ENCODE measurements at regions not wholly inside any gene's neighbourhood (a gene's known extent, or its start where the extent isn't known, plus 50 kb on each side); places are given as distances from the start of the nearest gene placed in this dataset.

DNA sequence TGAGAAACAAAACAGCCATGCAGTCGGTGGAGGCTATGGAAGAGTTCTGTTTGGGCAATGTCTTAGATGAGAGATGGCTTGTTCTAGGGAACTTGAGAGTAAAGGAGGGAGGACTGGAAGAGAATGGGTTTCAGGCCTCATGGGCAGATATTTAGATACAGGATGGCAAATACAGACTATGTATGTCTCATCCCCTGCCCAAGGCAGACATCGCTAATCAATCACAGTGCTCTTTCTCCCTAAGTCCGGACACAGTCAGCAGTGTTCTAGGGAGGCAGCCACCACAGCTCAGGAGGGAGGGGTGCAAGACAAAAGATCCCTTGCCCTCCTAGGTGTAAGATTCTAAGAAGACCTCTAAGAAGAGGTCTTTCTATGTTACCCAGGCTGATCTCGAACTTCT lies 159.3 kb upstream of the TLE3 start:
- H3K4me1 Mint-ChIP-seq = peaks cover 53 to 55% of the 10 kb centered on the region in 2 donors
- no peaks in the 10 kb centered on the region for H3K36me3 ChIP-seq (ENCODE audit: control insufficient read depth, insufficient read depth, low read length)
- H3K27ac ChIP-seq (ENCODE audit: low read length) = no peak overlapping the region
- ATAC-seq (no peak), DNase-seq (no peak)
- peaks cover 39% of the 10 kb centered on the region for H3K4me1 ChIP-seq (ENCODE audit: control insufficient read depth, insufficient read depth, low read length)
- WGBS (ENCODE audit: insufficient coverage) = 94% methylated on average over 4 of the region's 4 CpGs
- H3K36me3 Mint-ChIP-seq = no peaks in the 10 kb centered on the region
- no peak overlapping the region for H3K27ac Mint-ChIP-seq
- no peak overlapping the region for H3K4me3 ChIP-seq (ENCODE audit: low read length)
- no peaks in the 10 kb centered on the region for H3K9me3 Mint-ChIP-seq
- H3K4me3 Mint-ChIP-seq = peak overlapping the region; percentile 25
- peaks cover 35 to 45% of the 10 kb centered on the region in 2 donors for H3K27me3 Mint-ChIP-seq (ENCODE audit: low read depth in 2 of 2)
- intact Hi-C loops (cut with micrococcal nuclease) = loop anchor here (5.0 kb wide), 1 partner anchor 230 kb away; no protein-coding TSS in a partner anchor
- TF ChIP-seq, protein P1, sequence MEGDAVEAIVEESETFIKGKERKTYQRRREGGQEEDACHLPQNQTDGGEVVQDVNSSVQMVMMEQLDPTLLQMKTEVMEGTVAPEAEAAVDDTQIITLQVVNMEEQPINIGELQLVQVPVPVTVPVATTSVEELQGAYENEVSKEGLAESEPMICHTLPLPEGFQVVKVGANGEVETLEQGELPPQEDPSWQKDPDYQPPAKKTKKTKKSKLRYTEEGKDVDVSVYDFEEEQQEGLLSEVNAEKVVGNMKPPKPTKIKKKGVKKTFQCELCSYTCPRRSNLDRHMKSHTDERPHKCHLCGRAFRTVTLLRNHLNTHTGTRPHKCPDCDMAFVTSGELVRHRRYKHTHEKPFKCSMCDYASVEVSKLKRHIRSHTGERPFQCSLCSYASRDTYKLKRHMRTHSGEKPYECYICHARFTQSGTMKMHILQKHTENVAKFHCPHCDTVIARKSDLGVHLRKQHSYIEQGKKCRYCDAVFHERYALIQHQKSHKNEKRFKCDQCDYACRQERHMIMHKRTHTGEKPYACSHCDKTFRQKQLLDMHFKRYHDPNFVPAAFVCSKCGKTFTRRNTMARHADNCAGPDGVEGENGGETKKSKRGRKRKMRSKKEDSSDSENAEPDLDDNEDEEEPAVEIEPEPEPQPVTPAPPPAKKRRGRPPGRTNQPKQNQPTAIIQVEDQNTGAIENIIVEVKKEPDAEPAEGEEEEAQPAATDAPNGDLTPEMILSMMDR (IDR thresholded peaks at IDR 0.05) = no peak
- H3K27me3 ChIP-seq (ENCODE audit: control insufficient read depth, insufficient read depth, low read length) = no peaks in the 10 kb centered on the region
- H3K9me3 ChIP-seq (ENCODE audit: control insufficient read depth, insufficient read depth, low read length) = no peaks in the 10 kb centered on the region

DNA sequence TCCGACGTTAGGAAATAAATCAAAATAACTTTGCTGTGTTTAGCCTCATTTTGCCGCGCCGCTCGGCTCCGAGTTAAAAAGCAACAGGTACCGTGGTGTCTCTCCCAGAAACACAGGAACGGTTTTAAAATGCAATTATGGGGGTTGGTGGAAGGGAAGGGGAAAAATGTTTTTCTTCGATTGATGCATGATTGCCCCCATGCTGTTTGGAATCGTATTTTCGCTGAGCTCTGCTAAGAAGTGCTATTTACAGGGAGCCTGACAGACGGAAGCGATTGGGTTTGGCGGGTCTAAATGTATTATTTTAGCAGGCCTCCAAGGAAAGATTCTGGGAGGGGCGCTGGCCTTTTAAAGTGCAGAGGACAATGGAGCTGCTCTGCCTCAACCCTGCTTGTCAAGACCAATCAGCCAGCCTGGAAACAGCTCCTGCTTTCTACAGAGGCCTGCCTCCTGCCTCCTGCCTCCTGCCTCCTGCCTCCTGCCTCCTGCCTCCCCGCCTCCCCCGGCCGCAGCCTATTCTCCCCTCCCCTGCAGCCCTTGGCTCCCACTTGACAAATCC lies 156.7 kb upstream of the TLE3 start:
- TF ChIP-seq, protein P1 (IDR thresholded peaks at IDR 0.05) = no peak
- Mint-ChIP-seq H3K27me3 (ENCODE audit: low read depth in 2 of 2) (peaks cover 39 to 57% of the 10 kb centered on the region in 2 donors), H3K4me1 (peaks cover 38 to 41% of the 10 kb centered on the region in 2 donors), H3K9me3 (no peaks in the 10 kb centered on the region), H3K36me3 (no peaks in the 10 kb centered on the region), H3K4me3 (no peak overlapping the region), H3K27ac (no peak overlapping the region)
- ATAC-seq (no peak), DNase-seq (no peak)
- no peak overlapping the region for H3K4me3 ChIP-seq (ENCODE audit: low read length)
- WGBS (ENCODE audit: insufficient coverage) = 96% methylated on average over 19 of the region's 19 CpGs
- no peaks in the 10 kb centered on the region for H3K27me3 ChIP-seq (ENCODE audit: control insufficient read depth, insufficient read depth, low read length)
- intact Hi-C loops (cut with micrococcal nuclease) = no loop called here
- H3K27ac ChIP-seq (ENCODE audit: low read length) = no peak overlapping the region
- H3K4me1 ChIP-seq (ENCODE audit: control insufficient read depth, insufficient read depth, low read length) = peaks cover 20% of the 10 kb centered on the region
- H3K9me3 ChIP-seq (ENCODE audit: control insufficient read depth, insufficient read depth, low read length) = no peaks in the 10 kb centered on the region
- no peaks in the 10 kb centered on the region for H3K36me3 ChIP-seq (ENCODE audit: control insufficient read depth, insufficient read depth, low read length)

DNA sequence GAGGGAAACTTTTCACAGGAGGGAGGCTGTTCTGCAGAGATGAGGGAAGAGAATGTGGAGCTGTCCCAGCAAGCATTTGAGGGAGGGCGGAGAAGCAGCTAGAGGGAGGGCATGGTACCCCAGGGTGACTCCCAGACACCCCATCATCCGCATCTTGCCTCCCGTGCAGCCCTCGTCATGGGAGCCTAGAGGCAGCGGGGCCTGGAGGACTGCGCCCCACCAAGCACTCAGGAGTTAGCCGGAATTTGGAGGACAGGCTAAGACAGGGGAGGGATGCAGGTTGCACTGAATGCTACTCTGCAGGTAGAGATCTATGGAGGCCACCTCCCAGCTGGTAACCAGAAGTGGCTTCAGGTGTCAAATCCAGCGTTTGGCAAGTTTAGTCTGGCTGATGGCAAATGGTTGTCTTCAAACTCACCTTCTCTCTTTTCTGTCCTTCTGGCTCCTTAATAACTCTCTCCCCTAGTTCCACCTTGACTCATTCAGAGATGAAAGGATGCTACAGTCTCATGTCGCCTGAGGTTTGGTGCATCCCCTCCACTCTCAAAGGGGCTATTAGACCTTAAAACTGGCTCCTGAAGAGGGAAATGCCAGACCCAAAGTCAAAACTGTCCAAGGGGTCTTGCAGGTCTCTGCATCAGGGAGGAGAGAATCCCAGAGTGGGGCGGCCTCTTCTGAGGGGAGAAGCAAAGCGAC lies 155.9 kb upstream of the TLE3 start:
- no peak overlapping the region for H3K27ac ChIP-seq (ENCODE audit: low read length)
- intact Hi-C loops (cut with micrococcal nuclease) = no loop called here
- peaks cover 39 to 57% of the 10 kb centered on the region in 2 donors for H3K27me3 Mint-ChIP-seq (ENCODE audit: low read depth in 2 of 2)
- H3K9me3 Mint-ChIP-seq = no peaks in the 10 kb centered on the region
- H3K4me3 ChIP-seq (ENCODE audit: low read length) = no peak overlapping the region
- TF ChIP-seq, protein P1 (IDR thresholded peaks at IDR 0.05) = no peak
- H3K4me3 Mint-ChIP-seq = no peak overlapping the region
- H3K27me3 ChIP-seq (ENCODE audit: control insufficient read depth, insufficient read depth, low read length) = no peaks in the 10 kb centered on the region
- H3K27ac Mint-ChIP-seq = no peak overlapping the region
- peaks cover 14% of the 10 kb centered on the region for H3K4me1 ChIP-seq (ENCODE audit: control insufficient read depth, insufficient read depth, low read length)
- no peaks in the 10 kb centered on the region for H3K9me3 ChIP-seq (ENCODE audit: control insufficient read depth, insufficient read depth, low read length)
- H3K36me3 ChIP-seq (ENCODE audit: control insufficient read depth, insufficient read depth, low read length) = no peaks in the 10 kb centered on the region
- ATAC-seq (no peak), DNase-seq (no peak)
- no peaks in the 10 kb centered on the region for H3K36me3 Mint-ChIP-seq
- peaks cover 32 to 34% of the 10 kb centered on the region in 2 donors for H3K4me1 Mint-ChIP-seq
- 93% methylated on average over 11 of the region's 11 CpGs for WGBS (ENCODE audit: insufficient coverage)
